ENCODE measurements at regions not wholly inside any gene's neighbourhood (a gene's known extent, or its start where the extent isn't known, plus 50 kb on each side); places are given as distances from the start of the nearest gene placed in this dataset.
A peak's percentile ranks its signal among the peaks of the same experiment; 100 is the strongest.

DNA sequence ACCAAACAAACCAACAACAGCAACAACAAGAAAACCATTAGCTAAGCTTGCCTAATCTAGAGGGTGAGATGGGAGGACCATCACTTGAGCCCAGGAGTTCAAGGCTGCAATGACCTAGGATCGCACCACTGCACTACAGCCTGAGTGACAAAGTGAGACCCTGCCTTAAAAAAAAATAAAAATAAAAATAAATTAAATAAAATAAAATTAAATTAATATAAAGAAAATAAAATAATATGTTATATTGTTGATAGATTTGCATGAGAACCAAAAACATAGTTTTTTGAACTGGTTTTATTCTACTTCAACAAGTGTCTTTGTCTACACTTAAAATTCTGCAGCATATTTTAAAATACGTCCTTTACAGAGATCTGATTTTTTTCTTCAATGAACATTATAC lies 2683.1 kb downstream of the ARAP2 start:
- Histone ChIP-seq H3K36me3 (no peaks in the 10 kb centered on the region), H3K9me3 (no peaks in the 10 kb centered on the region), H3K27ac (no peak overlapping the region), H3K4me3 (no peak overlapping the region), H3K4me1 (no peaks in the 10 kb centered on the region), H3K27me3 (no peaks in the 10 kb centered on the region)
- TF ChIP-seq, protein P1, sequence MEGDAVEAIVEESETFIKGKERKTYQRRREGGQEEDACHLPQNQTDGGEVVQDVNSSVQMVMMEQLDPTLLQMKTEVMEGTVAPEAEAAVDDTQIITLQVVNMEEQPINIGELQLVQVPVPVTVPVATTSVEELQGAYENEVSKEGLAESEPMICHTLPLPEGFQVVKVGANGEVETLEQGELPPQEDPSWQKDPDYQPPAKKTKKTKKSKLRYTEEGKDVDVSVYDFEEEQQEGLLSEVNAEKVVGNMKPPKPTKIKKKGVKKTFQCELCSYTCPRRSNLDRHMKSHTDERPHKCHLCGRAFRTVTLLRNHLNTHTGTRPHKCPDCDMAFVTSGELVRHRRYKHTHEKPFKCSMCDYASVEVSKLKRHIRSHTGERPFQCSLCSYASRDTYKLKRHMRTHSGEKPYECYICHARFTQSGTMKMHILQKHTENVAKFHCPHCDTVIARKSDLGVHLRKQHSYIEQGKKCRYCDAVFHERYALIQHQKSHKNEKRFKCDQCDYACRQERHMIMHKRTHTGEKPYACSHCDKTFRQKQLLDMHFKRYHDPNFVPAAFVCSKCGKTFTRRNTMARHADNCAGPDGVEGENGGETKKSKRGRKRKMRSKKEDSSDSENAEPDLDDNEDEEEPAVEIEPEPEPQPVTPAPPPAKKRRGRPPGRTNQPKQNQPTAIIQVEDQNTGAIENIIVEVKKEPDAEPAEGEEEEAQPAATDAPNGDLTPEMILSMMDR (IDR thresholded peaks at IDR 0.05) = no peak
- ATAC-seq (no peak), DNase-seq (no peak)
- intact Hi-C loops (cut with DNase I) = no loop called here

DNA sequence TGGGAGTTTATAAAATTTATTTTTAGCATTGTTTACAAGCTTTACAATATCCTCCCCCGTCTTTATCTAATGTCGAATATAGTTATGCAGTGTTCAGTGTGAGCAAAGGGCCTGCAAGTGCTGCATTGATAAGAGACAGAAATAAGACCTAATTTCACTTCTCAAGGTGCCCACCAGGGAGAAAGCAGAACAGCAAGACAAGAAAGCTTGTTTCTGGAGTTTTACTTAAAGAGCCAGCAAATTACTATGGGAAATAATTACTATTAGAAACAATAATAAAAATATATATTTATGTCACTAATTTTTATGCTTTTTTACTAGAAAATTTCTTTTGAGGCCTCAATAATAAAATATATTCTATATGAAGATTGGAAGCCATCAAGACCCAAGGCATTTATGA lies 2677.7 kb downstream of the ARAP2 start:
- Histone ChIP-seq H3K4me1 (no peaks in the 10 kb centered on the region), H3K27ac (no peak overlapping the region), H3K9me3 (no peaks in the 10 kb centered on the region), H3K36me3 (no peaks in the 10 kb centered on the region), H3K27me3 (no peaks in the 10 kb centered on the region), H3K4me3 (no peak overlapping the region)
- TF ChIP-seq, protein P1 (IDR thresholded peaks at IDR 0.05) = no peak
- DNase-seq = no peak
- no peak for ATAC-seq
- intact Hi-C loops (cut with DNase I) = no loop called here

DNA sequence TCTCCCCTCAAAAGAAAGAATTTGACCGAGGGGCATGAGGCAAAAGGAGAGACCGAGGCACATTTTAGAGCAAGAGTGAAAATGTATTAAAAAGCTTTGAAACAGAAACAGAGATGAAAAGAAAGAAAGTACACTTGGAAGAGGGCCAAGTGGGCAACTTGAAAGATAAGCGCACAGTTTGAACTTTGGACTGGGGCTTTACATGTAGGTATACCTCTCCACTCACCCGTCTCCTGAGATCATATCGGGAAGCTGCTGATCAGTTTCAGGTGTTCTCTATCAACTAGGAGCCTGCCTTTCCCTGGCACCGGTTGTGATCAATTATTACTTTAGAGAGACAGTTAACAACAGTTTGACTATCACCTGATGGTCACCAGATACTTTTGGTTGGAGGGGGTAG lies 2666.5 kb downstream of the ARAP2 start:
- no peaks in the 10 kb centered on the region for H3K9me3 ChIP-seq
- TF ChIP-seq, protein P1 (IDR thresholded peaks at IDR 0.05) = no peak
- H3K4me1 ChIP-seq = no peaks in the 10 kb centered on the region
- intact Hi-C loops (cut with DNase I) = no loop called here
- H3K4me3 ChIP-seq = no peak overlapping the region
- DNase-seq (no peak), ATAC-seq (no peak)
- no peaks in the 10 kb centered on the region for H3K36me3 ChIP-seq
- no peaks in the 10 kb centered on the region for H3K27me3 ChIP-seq
- no peak overlapping the region for H3K27ac ChIP-seq

DNA sequence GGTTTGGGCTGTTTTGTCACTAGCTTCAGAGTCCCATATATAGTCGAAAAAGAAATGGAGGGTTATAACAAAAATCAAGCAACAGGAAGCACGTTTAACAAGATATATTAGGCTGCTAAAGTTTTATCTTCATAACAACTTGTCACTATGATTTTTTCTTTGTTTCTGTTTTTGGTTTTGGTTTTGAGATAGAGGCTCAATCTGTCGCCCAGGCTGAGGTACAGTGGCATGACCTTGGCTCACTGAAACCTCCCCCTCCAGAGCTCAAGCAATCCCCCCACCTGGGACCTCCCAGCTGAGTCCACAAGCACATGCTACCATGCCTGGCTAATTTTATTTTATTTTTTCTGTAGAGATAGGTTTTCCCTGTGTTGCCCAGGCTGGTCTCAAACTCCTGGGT lies 2664.4 kb downstream of the ARAP2 start:
- Histone ChIP-seq H3K27ac (no peak overlapping the region), H3K9me3 (no peaks in the 10 kb centered on the region), H3K4me3 (no peak overlapping the region), H3K27me3 (no peaks in the 10 kb centered on the region), H3K36me3 (no peaks in the 10 kb centered on the region), H3K4me1 (no peaks in the 10 kb centered on the region)
- ATAC-seq (no peak), DNase-seq (no peak)
- TF ChIP-seq, protein P1 (IDR thresholded peaks at IDR 0.05) = no peak
- intact Hi-C loops (cut with DNase I) = no loop called here

DNA sequence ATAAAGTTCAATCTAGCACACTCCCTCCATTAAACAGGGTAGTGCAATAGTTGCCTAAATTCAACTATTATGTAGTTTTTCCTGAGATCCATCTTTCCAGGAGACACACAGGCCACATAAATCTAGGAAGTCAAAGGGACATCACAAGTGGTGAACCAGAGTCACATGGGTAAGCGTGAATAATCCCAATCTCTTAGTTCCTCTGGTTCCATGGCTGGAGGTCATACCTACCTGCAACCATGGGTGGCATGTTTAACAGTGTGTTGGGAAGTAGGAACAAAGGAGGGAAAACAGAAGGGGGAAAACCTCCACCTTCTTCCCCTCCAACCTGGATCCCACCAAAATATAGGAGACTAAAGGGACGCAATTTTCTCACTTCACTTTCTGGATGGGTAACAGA lies 2651.6 kb downstream of the ARAP2 start:
- no peak for ATAC-seq

DNA sequence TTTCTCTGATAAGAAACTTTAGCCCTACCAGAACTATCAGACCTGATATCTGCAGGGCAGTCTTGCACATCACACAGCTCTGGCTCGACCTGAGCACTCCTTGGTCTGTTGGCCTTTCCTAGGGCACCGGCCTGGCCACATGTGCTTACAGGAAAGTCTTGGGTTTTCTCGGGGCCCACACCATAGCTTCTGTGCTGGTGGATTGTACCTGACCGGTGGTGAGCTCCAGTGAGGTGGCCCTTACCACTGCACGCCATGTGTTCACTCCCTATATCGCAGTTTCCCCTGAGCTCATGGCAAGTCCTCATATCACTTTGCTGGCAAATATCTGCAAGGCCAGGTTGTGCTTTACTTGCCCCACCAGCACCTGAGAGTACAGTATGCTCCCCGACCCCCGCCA lies 2637.4 kb downstream of the ARAP2 start:
- H3K36me3 ChIP-seq = no peaks in the 10 kb centered on the region
- ATAC-seq (peak; percentile 12), DNase-seq (no peak)
- TF ChIP-seq, protein P1 (IDR thresholded peaks at IDR 0.05) = no peak
- no peaks in the 10 kb centered on the region for H3K27me3 ChIP-seq
- H3K27ac ChIP-seq = no peak overlapping the region
- intact Hi-C loops (cut with DNase I) = no loop called here
- no peaks in the 10 kb centered on the region for H3K4me1 ChIP-seq
- H3K4me3 ChIP-seq = no peak overlapping the region
- H3K9me3 ChIP-seq = no peaks in the 10 kb centered on the region

More for the DNA sequence above, 2651.6 kb downstream of the ARAP2 start:
- no peak for DNase-seq
- intact Hi-C loops (cut with DNase I) = no loop called here
- peaks cover 16% of the 10 kb centered on the region for H3K9me3 ChIP-seq
- no peak overlapping the region for H3K4me3 ChIP-seq
- TF ChIP-seq, protein P1 (IDR thresholded peaks at IDR 0.05) = no peak
- no peak overlapping the region for H3K27ac ChIP-seq
- no peaks in the 10 kb centered on the region for H3K27me3 ChIP-seq
- no peaks in the 10 kb centered on the region for H3K4me1 ChIP-seq
- no peaks in the 10 kb centered on the region for H3K36me3 ChIP-seq
